H9 (cell line): ENCODE measurements at regions not wholly inside any gene's neighbourhood (a gene's known extent, or its start where the extent isn't known, plus 50 kb on each side); places are given as distances from the start of the nearest gene placed in this dataset.

ENCODE experiments used
- DNase-seq: peaks from one replicate; pipeline ENCODE4 v3.0.0-alpha.2; 2017
- H2AFZ ChIP-seq: one replicate; pipeline ENCODE4 v1.6.1; 2013; ENCODE audit warnings: mild to moderate bottlenecking, low read length, control low read depth, moderate library complexity
- H2AK5ac ChIP-seq: 2 replicates; pipeline ENCODE4 v1.6.1; 2013; ENCODE audit warnings: low read length, control low read depth, mixed read lengths; ENCODE audit not compliant: insufficient read length
- H2BK120ac ChIP-seq: one replicate; pipeline ENCODE4 v1.6.1; 2013; ENCODE audit warnings: low read depth, mild to moderate bottlenecking, low read length, control low read depth, inconsistent platforms; ENCODE audit not compliant: poor library complexity, severe bottlenecking
- H2BK12ac ChIP-seq: 2 replicates; pipeline ENCODE4 v1.6.1; 2013; ENCODE audit warnings: low read length, control low read depth, mixed read lengths, low read depth; ENCODE audit not compliant: insufficient read length
- H2BK15ac ChIP-seq: 2 replicates; pipeline ENCODE4 v1.6.1; 2013; ENCODE audit warnings: low read depth, low read length, control low read depth
- H2BK20ac ChIP-seq: one replicate; pipeline ENCODE4 v1.6.1; 2013; ENCODE audit warnings: low read depth, mild to moderate bottlenecking, low read length, control low read depth, inconsistent platforms; ENCODE audit not compliant: poor library complexity, severe bottlenecking
- H2BK5ac ChIP-seq: 2 replicates; pipeline ENCODE4 v1.6.1; 2013; ENCODE audit warnings: low read length, control low read depth, mixed read lengths; ENCODE audit not compliant: insufficient read length
- H3K14ac ChIP-seq: 2 replicates; pipeline ENCODE4 v1.6.1; 2013; ENCODE audit warnings: low read length, control low read depth; ENCODE audit not compliant: insufficient read depth
- H3K18ac ChIP-seq: 2 replicates; pipeline ENCODE4 v1.6.1; 2013; ENCODE audit warnings: low read depth, mild to moderate bottlenecking, mixed read lengths, low read length, control low read depth; ENCODE audit not compliant: insufficient read length
- H3K23ac ChIP-seq: 2 replicates; pipeline ENCODE4 v1.6.1; 2013; ENCODE audit warnings: low read length, control low read depth, mixed read lengths, low read depth; ENCODE audit not compliant: insufficient read length
- H3K23me2 ChIP-seq: 2 replicates; pipeline ENCODE4 v1.6.1; 2013; ENCODE audit warnings: low read depth, mild to moderate bottlenecking, mixed read lengths, low read length, control low read depth; ENCODE audit not compliant: insufficient read length, poor library complexity, severe bottlenecking
- H3K27ac ChIP-seq: 2 replicates; pipeline ENCODE4 v1.5.1; 2013; ENCODE audit warnings: low read length, control low read depth, mixed read lengths, low read depth; ENCODE audit not compliant: insufficient read length
- H3K27me3 ChIP-seq: 2 replicates; pipeline ENCODE4 v1.6.1; 2013; ENCODE audit warnings: low read length, control low read depth, inconsistent platforms; ENCODE audit not compliant: insufficient read depth
- H3K4ac ChIP-seq: 2 replicates; pipeline ENCODE4 v1.6.1; 2013; ENCODE audit warnings: low read depth, mild to moderate bottlenecking, control low read depth, inconsistent platforms, low read length, moderate library complexity
- H3K4me1 ChIP-seq: 2 replicates; pipeline ENCODE4 v1.6.1; 2013; ENCODE audit warnings: low read length, control low read depth, inconsistent platforms; ENCODE audit not compliant: insufficient read depth
- H3K4me2 ChIP-seq: 2 replicates; pipeline ENCODE4 v1.6.1; 2013; ENCODE audit warnings: low read length, control low read depth, mixed read lengths; ENCODE audit not compliant: insufficient read length, insufficient read depth
- H3K56ac ChIP-seq: 2 replicates; pipeline ENCODE4 v1.6.1; 2013; ENCODE audit warnings: low read depth, mild to moderate bottlenecking, mixed read lengths, low read length, control low read depth; ENCODE audit not compliant: insufficient read length
- H3K79me1 ChIP-seq: 2 replicates; pipeline ENCODE4 v1.6.1; 2013; ENCODE audit warnings: low read depth, mild to moderate bottlenecking, moderate library complexity, low read length, control low read depth, inconsistent platforms; ENCODE audit not compliant: insufficient read depth, poor library complexity, severe bottlenecking
- H3K79me2 ChIP-seq: 2 replicates; pipeline ENCODE4 v1.6.1; 2013; ENCODE audit warnings: low read length, control low read depth, inconsistent platforms; ENCODE audit not compliant: insufficient read depth
- H3K9ac ChIP-seq: 2 replicates; pipeline ENCODE4 v1.6.1; 2013; ENCODE audit warnings: low read length, control low read depth, mixed read lengths; ENCODE audit not compliant: insufficient read length; ENCODE audit errors: extremely low read depth
- H3K9me3 ChIP-seq: one replicate; pipeline ENCODE4 v1.6.1; 2013; ENCODE audit warnings: low read depth, low read length, inconsistent platforms; ENCODE audit not compliant: control insufficient read depth
- H3T11ph ChIP-seq: one replicate; pipeline ENCODE4 v1.6.1; 2013; ENCODE audit warnings: mild to moderate bottlenecking, low read length, control low read depth, inconsistent platforms
- H4K20me1 ChIP-seq: one replicate; pipeline ENCODE4 v1.6.1; 2013; ENCODE audit not compliant: control insufficient read depth, insufficient read length, insufficient read depth
- H4K5ac ChIP-seq: 2 replicates; pipeline ENCODE4 v1.6.1; 2013; ENCODE audit warnings: low read depth, mild to moderate bottlenecking, mixed read lengths, low read length, control low read depth; ENCODE audit not compliant: insufficient read length
- H4K8ac ChIP-seq: replicated peaks from 2 replicates; pipeline ENCODE4 v1.6.1; 2013; ENCODE audit warnings: low read length, control low read depth, mixed read lengths, low read depth; ENCODE audit not compliant: insufficient read length
- H4K91ac ChIP-seq: 2 replicates; pipeline ENCODE4 v1.6.1; 2013; ENCODE audit warnings: low read depth, mild to moderate bottlenecking, moderate library complexity, mixed read lengths, low read length, control low read depth; ENCODE audit not compliant: insufficient read length
- H3K27ac Mint-ChIP-seq, 3 experiments: 2 replicates in 2 of 3; 3 replicates in 1 of 3; pipeline ENCODE4 v1.8.0; 2020 to 2021; ENCODE audit warnings: mixed read lengths in 3 of 3, mild to moderate bottlenecking in 1 of 3, moderate library complexity in 1 of 3
- H3K27me3 Mint-ChIP-seq: 2 replicates; pipeline ENCODE4 v1.8.0; 2021; ENCODE audit warnings: low read depth, mild to moderate bottlenecking, moderate library complexity, mixed read lengths
- H3K36me3 Mint-ChIP-seq, 3 experiments: 2 replicates in 2 of 3; 3 replicates in 1 of 3; pipeline ENCODE4 v1.8.0; 2020 to 2021; ENCODE audit warnings: low read depth in 3 of 3, mixed read lengths in 3 of 3; ENCODE audit not compliant: insufficient read depth in 1 of 3
- H3K4me1 Mint-ChIP-seq, 2 experiments: 2 replicates each; pipeline ENCODE4 v1.8.0; 2020; ENCODE audit warnings: mixed read lengths in 2 of 2
- H3K4me3 Mint-ChIP-seq, 2 experiments: 2 replicates in 1 of 2; 3 replicates in 1 of 2; pipeline ENCODE4 v1.8.0; 2020 to 2021; ENCODE audit warnings: mild to moderate bottlenecking in 2 of 2, mixed read lengths in 2 of 2, moderate library complexity in 1 of 2
- H3K9me3 Mint-ChIP-seq, 2 experiments: 2 replicates in 1 of 2; 3 replicates in 1 of 2; pipeline ENCODE4 v1.8.0; 2020; ENCODE audit warnings: mild to moderate bottlenecking in 2 of 2, mixed read lengths in 2 of 2, moderate library complexity in 1 of 2
- WGBS: extraction: QIAGEN DNeasy Blood & Tissue Kit; methylation state at CpG from one replicate; pipeline ENCODE4 v1.1.7; 2013; ENCODE audit warnings: missing lambda C conversion rate, low lambda C conversion rate, mixed read lengths; ENCODE audit not compliant: insufficient read length; ENCODE audit errors: extremely low coverage; 5-methylcytosine and 5-hydroxymethylcytosine counted together
- TF ChIP-seq, protein P1 (sequence below): fragments of 200-600 bp; sonication (generic); conservative IDR thresholded peaks from 3 replicates; pipeline ENCODE4 v1.8.0; 2021; ENCODE audit warnings: antibody characterized with exemption, mild to moderate bottlenecking

DNA sequence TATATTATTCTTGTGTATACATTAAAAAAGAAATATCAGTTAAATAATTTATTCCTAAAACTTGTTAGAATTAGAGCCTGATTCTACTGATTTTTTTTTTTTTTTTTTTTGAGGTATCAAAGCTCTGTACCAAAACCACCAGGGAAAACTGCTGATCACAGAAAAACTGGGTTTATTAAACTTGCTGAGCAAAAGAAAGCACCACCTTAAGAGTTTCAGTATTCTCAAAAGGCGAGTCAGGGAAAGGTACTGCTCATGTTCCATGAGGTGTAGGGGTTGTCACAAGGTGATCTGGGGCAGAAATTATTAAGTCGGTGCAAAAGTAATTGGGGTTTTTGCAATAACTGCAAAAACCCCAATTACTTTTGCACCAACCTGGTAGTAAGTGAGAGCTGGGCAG lies 51.7 kb upstream of the KLF7 start:
- Histone ChIP-seq H3K27me3 (no peaks in the 10 kb centered on the region), H4K5ac (no peak overlapping the region), H2AK5ac (no peak overlapping the region), H3K18ac (no peak overlapping the region), H2BK5ac (no peak overlapping the region), H3K23ac (no peak overlapping the region), H3K4ac (no peak overlapping the region), H3K4me1 (peaks cover 2% of the 10 kb centered on the region; the same call in 1 of the 2 replicates), H2AFZ (no peak overlapping the region), H3K23me2 (no peaks in the 10 kb centered on the region), H3K9ac (no peak overlapping the region), H2BK120ac (no peak overlapping the region), H2BK20ac (no peak overlapping the region), H3K4me2 (no peak overlapping the region), H4K91ac (no peak overlapping the region), H3K79me1 (no peaks in the 10 kb centered on the region), H2BK12ac (no peak overlapping the region), H3K14ac (no peak overlapping the region), H3K56ac (no peak overlapping the region), H3K79me2 (no peaks in the 10 kb centered on the region), H4K8ac (no peak overlapping the region), H4K20me1 (no peaks in the 10 kb centered on the region), H3K9me3 (no peaks in the 10 kb centered on the region), H3K27ac (no peak overlapping the region), H2BK15ac (no peak overlapping the region), H3T11ph (no peak overlapping the region)
- Mint-ChIP-seq H3K9me3 (no peaks in the 10 kb centered on the region), H3K4me3 (no peak overlapping the region), H3K4me1 (peaks cover 25 to 35% of the 10 kb centered on the region in 2 experiments), H3K36me3 (no peaks in the 10 kb centered on the region), H3K27ac (no peak overlapping the region), H3K27me3 (peaks cover 13% of the 10 kb centered on the region)
- TF ChIP-seq, protein P1, sequence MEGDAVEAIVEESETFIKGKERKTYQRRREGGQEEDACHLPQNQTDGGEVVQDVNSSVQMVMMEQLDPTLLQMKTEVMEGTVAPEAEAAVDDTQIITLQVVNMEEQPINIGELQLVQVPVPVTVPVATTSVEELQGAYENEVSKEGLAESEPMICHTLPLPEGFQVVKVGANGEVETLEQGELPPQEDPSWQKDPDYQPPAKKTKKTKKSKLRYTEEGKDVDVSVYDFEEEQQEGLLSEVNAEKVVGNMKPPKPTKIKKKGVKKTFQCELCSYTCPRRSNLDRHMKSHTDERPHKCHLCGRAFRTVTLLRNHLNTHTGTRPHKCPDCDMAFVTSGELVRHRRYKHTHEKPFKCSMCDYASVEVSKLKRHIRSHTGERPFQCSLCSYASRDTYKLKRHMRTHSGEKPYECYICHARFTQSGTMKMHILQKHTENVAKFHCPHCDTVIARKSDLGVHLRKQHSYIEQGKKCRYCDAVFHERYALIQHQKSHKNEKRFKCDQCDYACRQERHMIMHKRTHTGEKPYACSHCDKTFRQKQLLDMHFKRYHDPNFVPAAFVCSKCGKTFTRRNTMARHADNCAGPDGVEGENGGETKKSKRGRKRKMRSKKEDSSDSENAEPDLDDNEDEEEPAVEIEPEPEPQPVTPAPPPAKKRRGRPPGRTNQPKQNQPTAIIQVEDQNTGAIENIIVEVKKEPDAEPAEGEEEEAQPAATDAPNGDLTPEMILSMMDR = no peak
- DNase-seq = no peak
- WGBS = no CpG with 5 or more reads among the region's 2 CpGs
